BJ (cell line): ENCODE measurements at regions not wholly inside any gene's neighbourhood (a gene's known extent, or its start where the extent isn't known, plus 50 kb on each side); places are given as distances from the start of the nearest gene placed in this dataset.

Experiments
- CTCF ChIA-PET: fragments of 350-600 bp; formaldehyde crosslinking; extraction: SDS; loops from one replicate; lab custom pipeline; 2021; ENCODE audit warnings: antibody characterized with exemption, inconsistent platforms; lab: Yijun Ruan, JAX
- POLR2A ChIA-PET: fragments of 300-600 bp; sonication (Branson Sonifier 250); formaldehyde crosslinking; extraction: SDS; loops from one replicate; lab custom pipeline; 2021; ENCODE audit warnings: antibody characterized with exemption; lab: Charles Lee
- DNase-seq: peaks from one replicate; pipeline ENCODE4 v3.0.0-alpha.2; 2011; ENCODE audit warnings: low read depth
- H3K27me3 ChIP-seq: 2 replicates; pipeline ENCODE4 v1.6.0; 2011; ENCODE audit warnings: low read length; ENCODE audit not compliant: control insufficient read depth, insufficient read depth
- H3K36me3 ChIP-seq: 2 replicates; pipeline ENCODE4 v1.5.1; 2011; ENCODE audit warnings: low read length; ENCODE audit not compliant: control insufficient read depth, insufficient read depth
- H3K4me3 ChIP-seq: 2 replicates; pipeline ENCODE4 v1.5.1; 2011; ENCODE audit warnings: low read depth, mild to moderate bottlenecking, control low read depth, low read length
- TF ChIP-seq, protein P1 (sequence below): IDR thresholded peaks from 2 replicates; pipeline ENCODE4 v1.5.1; 2011; ENCODE audit warnings: low read depth, mild to moderate bottlenecking, control low read depth, inconsistent platforms, low read length, moderate library complexity; ENCODE audit not compliant: insufficient read depth

DNA sequence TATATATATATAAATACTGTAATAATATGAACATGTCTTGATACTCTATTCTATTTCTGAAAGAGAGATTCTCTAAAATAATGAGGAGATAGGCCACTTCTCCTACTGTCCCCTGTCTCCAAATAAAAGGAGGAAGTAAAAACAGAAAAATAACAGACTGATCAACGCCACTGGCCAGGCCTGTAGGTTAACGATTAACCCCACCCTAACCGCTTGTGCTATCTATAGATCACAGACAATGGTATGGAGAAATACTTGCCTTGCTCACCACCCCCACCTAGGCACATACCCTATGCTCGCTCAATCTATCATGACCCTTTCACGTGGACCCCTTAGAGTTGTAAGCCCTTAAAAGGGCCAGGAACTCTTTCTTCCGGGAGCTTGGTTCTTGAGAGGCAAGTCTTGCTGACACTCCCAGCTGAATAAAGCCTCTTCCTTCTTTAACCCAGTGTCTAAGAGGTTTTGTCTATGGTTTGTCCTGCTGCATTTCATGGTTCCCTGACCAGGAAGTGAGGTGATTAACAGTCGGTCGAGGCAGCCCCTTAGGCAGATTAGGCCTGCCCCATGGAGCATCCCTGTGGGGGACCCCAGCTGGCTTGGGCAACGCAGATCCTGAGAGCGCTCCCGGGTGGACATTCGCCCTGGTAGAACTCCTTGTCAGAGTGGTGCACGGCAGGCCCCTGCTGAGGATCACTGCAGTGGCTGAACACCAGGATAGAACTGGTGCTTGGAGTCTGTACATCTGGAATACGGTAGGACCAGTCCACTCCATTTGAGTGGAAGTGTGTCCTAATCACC lies 521.8 kb upstream of the CNTN3 start:
- DNase-seq, result no peak
- POLR2A ChIA-PET, result interaction anchor here (0.6 kb wide), 1 partner anchor 1044 kb away, joined by 3 read pairs; no protein-coding TSS in a partner anchor
- H3K27me3 ChIP-seq, result no peaks in the 10 kb centered on the region
- H3K36me3 ChIP-seq, result no peaks in the 10 kb centered on the region
- no peak overlapping the region for H3K4me3 ChIP-seq
- CTCF ChIA-PET, result interaction anchor here (1.0 kb wide), 1 partner anchor 10 kb away, joined by 3 read pairs; no protein-coding TSS in a partner anchor
- TF ChIP-seq, protein P1, sequence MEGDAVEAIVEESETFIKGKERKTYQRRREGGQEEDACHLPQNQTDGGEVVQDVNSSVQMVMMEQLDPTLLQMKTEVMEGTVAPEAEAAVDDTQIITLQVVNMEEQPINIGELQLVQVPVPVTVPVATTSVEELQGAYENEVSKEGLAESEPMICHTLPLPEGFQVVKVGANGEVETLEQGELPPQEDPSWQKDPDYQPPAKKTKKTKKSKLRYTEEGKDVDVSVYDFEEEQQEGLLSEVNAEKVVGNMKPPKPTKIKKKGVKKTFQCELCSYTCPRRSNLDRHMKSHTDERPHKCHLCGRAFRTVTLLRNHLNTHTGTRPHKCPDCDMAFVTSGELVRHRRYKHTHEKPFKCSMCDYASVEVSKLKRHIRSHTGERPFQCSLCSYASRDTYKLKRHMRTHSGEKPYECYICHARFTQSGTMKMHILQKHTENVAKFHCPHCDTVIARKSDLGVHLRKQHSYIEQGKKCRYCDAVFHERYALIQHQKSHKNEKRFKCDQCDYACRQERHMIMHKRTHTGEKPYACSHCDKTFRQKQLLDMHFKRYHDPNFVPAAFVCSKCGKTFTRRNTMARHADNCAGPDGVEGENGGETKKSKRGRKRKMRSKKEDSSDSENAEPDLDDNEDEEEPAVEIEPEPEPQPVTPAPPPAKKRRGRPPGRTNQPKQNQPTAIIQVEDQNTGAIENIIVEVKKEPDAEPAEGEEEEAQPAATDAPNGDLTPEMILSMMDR, result no peak

DNA sequence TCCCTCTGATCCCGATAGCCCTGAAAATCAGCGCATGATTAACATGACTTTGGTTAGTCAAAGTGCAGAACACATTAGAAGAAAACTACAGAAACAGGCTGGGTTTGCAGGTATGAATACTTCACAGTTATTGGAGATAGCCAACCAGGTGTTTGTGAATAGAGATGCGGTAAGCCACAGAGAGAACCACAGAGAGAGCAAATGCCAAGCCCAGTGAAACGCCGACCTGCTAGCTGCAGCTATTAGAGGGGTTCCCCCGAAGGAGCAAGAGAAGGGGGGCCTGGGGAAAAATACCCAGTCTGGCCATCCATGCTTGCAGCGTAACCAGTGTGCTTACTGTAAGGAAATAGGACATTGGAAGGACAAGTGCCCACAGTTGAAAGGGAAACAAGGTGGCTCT lies 523.9 kb upstream of the CNTN3 start:
- CTCF ChIA-PET, result no interaction called here
- H3K27me3 ChIP-seq, result no peaks in the 10 kb centered on the region
- TF ChIP-seq, protein P1, result no peak
- DNase-seq, result no peak
- no peak overlapping the region for H3K4me3 ChIP-seq
- POLR2A ChIA-PET, result no interaction called here
- H3K36me3 ChIP-seq, result no peaks in the 10 kb centered on the region

DNA sequence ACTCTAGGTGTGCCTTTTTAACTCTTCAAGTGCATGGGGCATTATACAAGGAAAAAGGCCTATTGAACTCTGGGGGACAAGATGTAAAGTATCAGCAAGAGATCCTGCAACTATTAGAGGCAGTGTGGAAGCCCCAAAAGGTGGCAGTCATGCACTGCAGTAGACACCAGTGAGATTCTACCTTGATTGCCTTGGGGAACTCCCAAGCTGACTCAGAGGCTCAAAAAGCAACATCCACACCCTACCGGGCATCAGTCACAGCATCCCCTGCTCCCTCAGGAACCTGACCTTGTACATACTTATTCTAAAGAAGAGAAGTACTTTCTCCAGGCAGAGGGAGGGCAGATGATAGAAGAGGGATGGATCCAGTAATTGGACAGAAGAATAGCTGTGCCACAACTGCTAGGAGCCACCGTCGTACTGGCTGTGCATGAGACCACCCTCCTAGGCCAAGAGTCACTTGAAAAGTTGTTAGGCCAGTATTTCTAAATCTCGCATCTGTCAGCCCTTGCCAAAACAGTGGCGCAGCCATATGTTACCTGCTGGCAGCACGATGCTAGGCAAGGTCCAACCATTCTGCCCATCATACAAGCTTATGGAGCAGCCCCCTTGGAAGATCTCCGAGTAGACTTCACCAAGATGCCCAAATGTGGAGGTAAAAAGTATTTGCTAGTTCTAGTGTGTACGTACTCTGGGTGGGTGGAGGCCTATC lies 523.1 kb upstream of the FRG2C start:
- DNase-seq, result no peak
- no peaks in the 10 kb centered on the region for H3K36me3 ChIP-seq
- POLR2A ChIA-PET, result no interaction called here
- no peak overlapping the region for H3K4me3 ChIP-seq
- TF ChIP-seq, protein P1, result no peak
- no peaks in the 10 kb centered on the region for H3K27me3 ChIP-seq
- CTCF ChIA-PET, result no interaction called here

DNA sequence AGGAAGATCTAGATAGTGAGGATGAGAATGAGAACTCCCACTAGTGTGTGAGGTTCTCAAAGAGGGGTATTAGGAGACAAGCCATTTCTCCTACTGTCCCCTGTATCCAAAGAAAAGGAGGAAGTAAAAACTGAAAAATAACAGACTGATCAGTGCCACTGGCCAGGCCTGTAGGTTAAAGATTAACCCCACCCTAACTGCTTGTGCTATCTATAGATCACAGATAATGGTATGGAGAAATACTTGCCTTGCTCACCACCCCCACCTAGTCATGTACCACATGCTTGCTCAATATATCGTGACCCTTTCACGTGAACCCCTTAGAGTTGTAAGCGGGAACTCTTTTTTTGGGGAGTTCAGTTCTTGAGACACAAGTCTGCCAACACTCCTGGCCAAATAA lies 519.7 kb upstream of the FRG2C start:
- CTCF ChIA-PET, result no interaction called here
- TF ChIP-seq, protein P1, result no peak
- DNase-seq, result no peak
- POLR2A ChIA-PET, result no interaction called here
- Histone ChIP-seq H3K36me3 (no peaks in the 10 kb centered on the region), H3K4me3 (no peak overlapping the region), H3K27me3 (no peaks in the 10 kb centered on the region)

DNA sequence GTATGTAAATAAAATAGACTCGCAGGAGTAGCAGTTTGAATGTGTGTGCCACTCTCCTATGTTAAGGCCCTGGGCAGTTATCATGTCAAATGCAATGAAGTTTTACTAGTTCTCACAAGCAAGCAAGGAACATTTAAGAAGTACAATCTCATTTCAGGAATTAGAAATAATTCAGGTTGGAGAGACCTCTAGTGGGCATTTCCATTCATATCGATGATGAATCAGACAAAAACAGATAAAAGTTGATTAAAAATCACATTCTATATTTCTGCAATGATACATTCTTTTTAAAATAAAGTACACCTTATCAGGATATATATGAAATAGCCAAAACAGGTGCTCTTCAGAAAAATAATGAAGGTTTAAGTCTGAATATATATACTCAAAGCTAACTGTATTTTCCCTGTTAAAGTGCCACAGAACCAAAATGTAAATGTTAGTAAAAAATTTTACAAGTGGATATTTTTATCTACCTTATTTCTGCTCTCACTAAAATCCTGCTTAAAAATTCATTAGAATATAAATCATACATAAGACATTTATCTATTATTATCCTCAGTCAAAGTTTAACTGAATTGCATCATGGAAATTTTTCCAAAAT lies 492.4 kb upstream of the FRG2C start:
- CTCF ChIA-PET, result interaction anchor here (0.9 to 1.3 kb wide), 2 partner anchors 8 to 1304 kb away, joined by 3 to 6 read pairs; no protein-coding TSS in a partner anchor
- no peaks in the 10 kb centered on the region for H3K36me3 ChIP-seq
- H3K4me3 ChIP-seq, result no peak overlapping the region
- POLR2A ChIA-PET, result no interaction called here
- peak; percentile 1 for DNase-seq
- TF ChIP-seq, protein P1, result peak; percentile 47
- H3K27me3 ChIP-seq, result no peaks in the 10 kb centered on the region
